Activated gamma-delta T cell treated with anti-CD3 and anti-CD28 coated beads, Interleukin-2, amount 50 U/mL, for 16 hours (primary cell): ENCODE measurements at regions not wholly inside any gene's neighbourhood (a gene's known extent, or its start where the extent isn't known, plus 50 kb on each side); places are given as distances from the start of the nearest gene placed in this dataset.

Source experiments
- DNase-seq: peaks from one replicate; pipeline ENCODE4 v3.0.0-alpha.2; 2020; ENCODE audit warnings: low read depth

DNA sequence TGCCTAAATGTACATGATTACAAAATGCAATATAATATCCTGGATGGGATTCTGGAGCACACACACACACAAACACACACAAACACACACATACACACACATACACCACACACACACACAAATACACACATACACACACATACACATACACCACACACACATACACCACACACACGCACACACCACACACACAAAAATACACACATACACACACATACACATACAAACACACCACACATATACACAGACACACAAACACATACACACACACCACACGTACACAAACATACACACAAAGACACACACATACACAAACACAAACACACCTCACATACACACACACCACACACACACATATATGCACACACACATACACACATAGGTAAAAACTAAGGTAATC lies 134.6 kb upstream of the SYNDIG1 start:
- DNase-seq, result no peak

DNA sequence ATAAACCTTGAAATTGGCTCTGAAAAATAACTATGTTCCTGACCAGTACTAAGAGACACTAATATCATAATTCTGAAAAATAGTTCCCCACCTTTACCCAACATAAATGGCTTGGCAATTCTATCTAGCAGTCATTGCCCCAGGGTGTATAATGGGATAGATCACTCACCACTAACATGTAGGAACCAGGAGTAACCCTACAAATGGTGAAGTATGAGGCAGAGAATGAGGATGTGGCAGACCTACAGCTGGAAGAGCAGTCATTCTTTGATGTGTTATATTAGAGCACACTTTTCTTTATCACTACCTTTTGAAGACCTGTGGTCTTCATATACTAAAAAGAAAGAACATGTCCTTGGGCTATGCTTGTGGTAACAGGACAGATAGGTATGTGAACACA lies 136.5 kb upstream of the SYNDIG1 start:
- DNase-seq, result no peak

DNA sequence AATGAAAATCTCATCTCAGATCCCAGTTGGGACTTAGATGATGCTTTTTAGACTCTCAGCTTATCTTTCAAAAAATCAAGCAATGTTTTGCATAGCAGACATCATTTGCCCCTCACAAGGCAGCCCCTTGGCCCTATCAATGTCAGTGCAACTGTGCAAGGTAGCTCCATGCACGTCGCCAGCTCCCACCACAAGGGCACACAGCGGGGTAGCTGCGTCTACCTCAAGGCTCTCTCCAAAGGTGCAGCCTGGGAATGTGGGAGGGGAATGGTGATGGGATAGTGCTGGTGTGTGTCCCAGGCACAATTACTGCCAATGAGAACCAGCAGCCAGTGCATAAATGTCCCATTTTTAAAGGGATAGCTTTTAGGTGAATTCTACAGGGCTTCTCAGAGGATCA lies 137.5 kb upstream of the SYNDIG1 start:
- no peak for DNase-seq

DNA sequence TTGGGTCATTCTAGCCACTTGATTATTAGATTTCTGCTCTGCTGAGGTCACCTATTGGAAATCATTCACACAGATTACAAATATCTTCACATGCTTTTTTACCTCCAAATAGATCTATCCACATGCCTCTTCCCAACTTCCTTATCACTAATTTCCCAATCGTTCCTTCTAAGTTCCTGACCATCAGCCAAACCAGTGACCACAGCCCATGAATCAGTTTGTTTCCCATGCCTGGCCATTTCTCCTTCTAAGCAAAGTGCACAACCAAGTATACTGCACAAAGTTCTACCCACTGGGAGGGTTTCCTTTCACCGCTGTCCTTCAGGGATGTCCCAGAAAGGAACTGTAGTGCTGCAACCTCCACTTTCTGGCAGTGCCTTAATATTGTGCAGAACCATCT lies 140.5 kb upstream of the SYNDIG1 start:
- no peak for DNase-seq

DNA sequence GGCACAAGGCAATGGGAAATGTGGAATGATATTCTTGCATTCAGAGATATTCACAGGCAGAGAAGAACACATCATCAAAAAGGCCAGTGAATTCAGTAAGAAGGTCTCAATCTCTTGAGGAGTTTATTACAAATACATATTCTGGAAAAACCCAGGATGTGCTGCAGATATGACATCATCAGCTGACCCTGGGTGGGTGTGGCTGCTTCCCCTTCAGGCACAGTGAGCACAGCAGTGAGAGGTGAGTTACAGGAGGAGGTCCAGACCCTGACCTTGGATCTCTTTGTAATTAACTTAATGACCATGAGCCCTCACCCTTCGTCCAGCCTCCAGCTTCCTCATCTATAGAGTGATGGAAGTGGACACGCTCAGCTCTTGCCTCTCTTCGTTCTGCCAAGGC lies 147.5 kb upstream of the SYNDIG1 start:
- DNase-seq, result no peak

DNA sequence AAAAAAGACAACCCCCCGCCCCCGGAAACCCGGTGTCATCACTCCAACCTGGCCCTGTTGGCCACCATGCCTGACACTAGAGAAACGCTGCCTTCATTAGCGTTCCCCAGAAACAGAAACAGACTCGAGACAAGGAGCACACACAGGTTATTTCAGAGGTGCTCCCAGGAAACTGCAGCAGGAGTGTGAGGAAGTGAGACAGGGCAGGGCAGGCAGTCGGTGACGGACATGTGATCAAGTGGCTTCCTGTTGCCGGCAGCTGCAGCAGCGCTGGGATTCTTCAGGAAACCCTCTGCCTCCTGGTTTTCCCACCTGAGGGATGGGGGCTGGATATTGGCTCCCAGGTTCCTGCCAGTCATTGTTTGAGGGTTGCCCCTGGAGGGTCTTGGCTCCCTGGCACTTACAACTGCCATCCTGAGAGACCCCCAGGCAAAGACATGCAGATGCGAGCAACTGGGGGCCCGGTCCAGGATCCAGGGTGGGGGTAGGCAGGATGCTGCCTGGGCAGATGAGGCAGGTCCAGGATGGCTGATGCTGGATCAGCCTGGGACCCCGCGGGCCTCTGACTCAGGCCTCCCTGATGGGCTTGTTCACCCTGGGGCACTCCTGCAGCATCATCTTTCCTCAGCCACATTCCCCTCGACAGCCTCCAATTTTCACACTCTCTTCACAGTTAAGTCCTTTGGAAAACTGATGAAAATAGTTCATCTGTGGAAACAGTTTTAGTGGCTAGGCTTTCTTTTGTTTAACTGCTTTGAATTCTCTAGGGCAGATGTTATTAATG lies 150.7 kb upstream of the SYNDIG1 start:
- DNase-seq, result no peak

GRCh38 chr20:24317224-24317623 lies 152.2 kb upstream of the SYNDIG1 start:
- DNase-seq, result no peak

DNA sequence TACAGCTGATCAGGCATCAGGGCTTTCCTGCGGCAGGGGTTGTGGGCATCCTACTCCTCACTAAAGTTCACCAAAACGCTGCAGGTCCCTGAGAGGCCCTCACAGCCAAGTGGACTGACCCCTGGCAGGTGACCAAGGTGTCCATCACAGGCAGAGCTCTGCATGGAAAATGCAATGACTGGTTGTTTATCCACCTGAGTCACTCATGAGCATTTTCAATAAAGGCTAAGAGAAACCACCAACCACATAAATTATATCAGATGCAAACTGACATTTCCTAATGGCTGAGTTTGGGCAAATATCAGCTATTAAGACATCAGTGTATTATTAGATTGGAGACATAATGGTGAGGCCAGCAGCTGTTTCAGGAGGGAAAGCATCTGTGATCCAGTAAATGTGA lies 152.7 kb upstream of the SYNDIG1 start:
- no peak for DNase-seq

DNA sequence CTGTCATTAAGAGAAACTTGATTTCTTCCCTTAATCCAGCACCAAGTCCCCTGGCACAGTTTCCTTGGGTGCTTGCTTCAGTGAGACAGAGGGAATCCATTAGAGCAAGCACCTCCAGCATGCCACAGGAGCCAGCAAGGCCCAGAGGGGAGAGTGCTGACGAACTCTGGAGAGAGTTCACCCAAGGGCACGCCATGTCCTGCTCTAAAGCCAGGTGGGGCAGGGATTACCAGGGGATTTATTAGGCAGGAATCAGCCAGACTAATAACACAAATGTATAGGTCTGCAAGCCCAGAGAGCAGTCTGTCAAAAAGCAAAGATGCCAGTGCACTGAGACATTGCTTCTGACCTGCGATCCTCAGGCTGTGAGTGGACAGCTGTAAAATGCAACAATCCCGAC lies 155.4 kb upstream of the SYNDIG1 start:
- no peak for DNase-seq

DNA sequence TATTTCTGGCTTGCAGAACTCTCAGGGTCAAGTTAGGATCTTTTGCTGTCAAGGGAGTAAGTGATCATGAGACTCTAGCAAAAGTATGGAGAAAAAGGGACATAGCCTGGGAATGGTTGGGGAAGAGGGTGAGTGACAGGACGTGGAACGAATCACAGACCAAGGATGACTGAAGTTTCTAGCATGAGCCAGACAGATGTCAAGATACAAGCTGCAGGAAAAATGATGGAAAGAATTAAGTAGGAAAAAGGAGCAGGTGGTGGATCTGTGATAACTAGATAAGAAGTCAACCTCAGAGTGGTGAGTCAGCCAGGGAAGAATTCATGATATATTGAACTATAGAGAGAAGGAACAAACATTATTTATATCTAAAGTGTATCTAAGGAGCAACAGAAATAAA lies 159.8 kb upstream of the SYNDIG1 start:
- DNase-seq, result no peak

DNA sequence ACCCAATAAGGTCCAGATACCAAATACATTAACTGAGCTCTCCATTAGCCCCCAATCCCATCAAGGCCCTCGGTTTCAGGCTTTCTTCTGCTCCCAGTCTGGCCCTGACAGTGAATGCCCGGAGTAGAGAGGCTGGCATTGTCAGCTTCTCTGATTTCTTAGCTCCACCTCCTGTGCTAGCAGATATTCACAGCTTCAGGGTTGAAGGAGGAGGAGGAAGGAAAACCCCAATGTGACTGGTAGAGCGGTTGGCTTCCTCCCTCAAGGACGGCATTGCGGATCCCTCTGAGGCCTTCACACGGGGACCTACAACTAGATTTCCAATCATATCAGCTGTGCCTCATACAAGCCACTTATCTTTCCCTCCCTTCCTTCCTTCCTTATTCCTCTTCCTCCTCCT lies 164.1 kb upstream of the SYNDIG1 start:
- no peak for DNase-seq

- DNase-seq, result no peak
These were observed 165.1 kb upstream of the SYNDIG1 start for GRCh38 chr20:24304291-24304690.

- DNase-seq, result no peak
These were observed 165.8 kb upstream of the SYNDIG1 start for GRCh38 chr20:24303393-24304170.

DNA sequence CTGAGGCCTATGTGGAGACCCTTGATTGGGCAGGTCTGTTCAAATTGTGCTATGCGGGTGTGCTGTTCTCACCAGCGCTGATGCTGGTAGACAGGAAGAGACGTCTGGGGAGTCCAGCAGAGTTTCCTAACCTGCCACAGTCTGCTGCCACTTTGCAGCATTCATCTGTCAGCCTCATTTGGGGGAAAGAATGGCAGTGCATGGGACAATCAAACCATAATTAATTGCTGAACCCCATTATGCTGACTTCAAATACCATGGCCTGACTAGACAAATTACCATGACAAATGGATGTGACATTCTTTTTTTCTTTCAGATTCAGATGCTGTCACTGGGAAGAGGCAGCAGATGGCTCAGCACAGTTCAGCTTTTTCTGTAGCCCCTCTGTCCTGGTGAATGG lies 171.4 kb upstream of the SYNDIG1 start:
- no peak for DNase-seq

DNA sequence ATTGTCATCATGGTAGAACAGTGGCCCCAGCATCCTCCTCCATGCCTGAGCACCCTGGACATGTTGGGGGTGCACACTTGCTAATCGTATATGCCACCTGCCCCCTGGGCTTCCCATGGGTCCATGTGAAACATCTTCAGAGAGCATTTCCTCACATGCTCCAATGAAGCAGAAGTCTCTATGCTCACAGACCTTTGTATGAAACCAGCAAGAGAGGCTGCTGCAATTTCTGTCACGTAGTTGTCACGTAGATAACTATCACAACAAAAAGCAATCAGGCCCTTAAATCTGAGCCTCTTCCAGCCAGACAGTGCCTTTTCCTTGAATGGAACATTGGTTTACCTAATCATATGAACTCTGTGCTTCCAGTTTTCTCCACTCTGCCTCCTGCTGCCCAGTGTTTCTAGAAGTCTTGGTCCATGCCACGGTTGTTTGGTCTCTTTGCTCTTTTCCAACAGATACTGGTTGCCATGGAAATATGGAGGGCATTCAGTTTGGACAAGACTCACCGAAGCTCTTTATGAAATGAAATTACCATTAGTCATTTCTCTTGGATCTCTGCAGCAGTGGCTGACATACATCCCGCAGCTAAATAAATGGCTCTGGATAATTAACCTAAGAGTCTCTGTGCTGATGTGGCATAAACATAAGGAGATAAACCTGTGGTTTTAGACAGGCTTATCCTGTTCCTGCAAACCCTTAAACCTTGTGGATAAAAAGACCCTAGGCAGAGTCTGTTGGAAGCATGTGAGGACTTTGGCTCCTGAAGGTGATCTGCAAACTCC lies 172.8 kb upstream of the SYNDIG1 start:
- DNase-seq, result no peak

- DNase-seq, result no peak
These were observed 178.4 kb upstream of the SYNDIG1 start for GRCh38 chr20:24291014-24291413.

DNA sequence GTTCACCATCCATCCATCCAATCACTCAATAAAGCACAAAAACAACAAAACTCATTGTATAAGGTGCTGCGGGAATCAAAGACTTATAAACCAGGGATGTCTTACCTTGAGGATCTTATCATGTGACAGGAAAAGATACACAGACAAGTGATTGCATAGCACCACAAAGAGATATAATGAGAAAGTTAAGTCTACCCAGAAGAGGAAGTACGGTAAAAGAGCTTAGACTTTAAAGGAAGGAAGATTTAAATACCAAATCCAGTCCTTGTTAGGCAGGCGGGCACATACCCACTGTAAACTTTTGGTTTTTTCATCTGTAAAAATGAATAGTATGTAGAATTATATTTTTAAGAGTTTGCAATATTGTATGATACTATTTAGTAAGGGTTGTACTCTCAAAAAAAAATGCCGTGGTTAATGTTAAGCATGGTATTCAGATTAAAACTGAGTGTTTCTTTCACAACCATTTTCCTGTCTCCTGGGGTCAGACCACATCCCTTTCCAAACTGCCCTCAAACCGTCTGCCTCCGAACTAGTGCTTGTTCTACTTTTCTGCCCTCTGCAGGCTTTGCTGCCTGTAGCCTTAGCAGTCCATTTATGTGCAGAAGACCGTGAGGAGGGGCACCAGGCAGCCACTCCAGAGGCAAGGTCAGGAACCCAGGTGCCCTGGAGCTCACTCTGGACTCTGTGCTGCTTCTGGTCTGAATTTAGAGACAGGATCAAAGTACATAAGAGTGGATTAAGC lies 179.5 kb upstream of the SYNDIG1 start:
- DNase-seq, result no peak

DNA sequence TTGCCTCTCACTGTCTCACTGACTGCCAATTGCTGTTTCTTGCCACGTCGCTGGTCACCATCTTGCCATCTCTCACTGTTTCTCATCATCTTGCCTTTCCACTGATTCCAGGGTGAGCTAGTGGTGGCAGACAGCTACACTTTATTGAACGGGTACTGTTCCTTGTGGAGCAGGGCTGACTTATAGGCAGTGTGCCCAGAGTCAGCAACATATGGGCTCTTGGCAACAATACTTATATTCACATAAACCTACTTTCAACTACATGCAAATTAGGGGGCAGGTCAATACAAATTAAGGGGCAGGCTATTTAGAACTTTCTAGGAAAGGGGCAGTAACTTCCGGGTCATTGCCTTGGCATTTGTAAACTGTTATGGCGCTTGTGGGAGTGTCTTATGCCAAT lies 186.2 kb upstream of the SYNDIG1 start:
- DNase-seq, result no peak

GRCh38 chr20:24277196-24277595 lies 192.2 kb upstream of the SYNDIG1 start:
- no peak for DNase-seq

- no peak for DNase-seq
These were observed 193.3 kb upstream of the SYNDIG1 start for GRCh38 chr20:24275946-24276705.

- DNase-seq, result no peak
These were observed 196.2 kb upstream of the SYNDIG1 start for GRCh38 chr20:24273251-24273650.
